ENCODE measurements at regions not wholly inside any gene's neighbourhood (a gene's known extent, or its start where the extent isn't known, plus 50 kb on each side); places are given as distances from the start of the nearest gene placed in this dataset.

DNA sequence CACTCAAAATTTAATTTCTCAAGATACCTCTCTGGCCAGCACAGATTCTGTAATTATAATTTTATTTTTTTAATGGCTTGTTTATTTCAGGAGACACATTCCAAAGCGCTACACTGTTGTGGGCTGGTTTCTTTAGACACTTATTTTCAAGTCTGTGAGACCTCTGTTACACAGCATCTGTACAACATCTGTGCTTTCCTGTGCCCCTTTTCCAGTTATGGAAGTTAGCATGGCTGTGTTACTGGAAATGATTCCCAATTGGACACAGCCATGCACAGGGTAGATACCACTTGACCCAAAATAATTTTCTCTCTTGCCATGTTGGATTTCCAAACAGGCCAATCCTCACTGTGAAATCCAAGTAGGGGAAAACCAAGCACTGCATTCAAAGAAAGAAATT is 172.3 kb upstream of the ADCY1 start:
- POLR2A ChIA-PET: no interaction called here
- peaks cover 2% of the 10 kb centered on the region; the same call in 1 of the 2 replicates for H3K27me3 Mint-ChIP-seq (ENCODE audit: low read depth)

GRCh38 chr7:45402480-45403218 is 171.5 kb upstream of the ADCY1 start:
- H3K36me3 Mint-ChIP-seq: peaks cover 4% of the 10 kb centered on the region; the same call in 1 of the 2 replicates
- no peak for DNase-seq (ENCODE audit: low spot score)
- no peak overlapping the region for H3K27ac Mint-ChIP-seq
- H3K27me3 Mint-ChIP-seq (ENCODE audit: low read depth): peaks cover 6% of the 10 kb centered on the region; the same call in 1 of the 2 replicates
- TF ChIP-seq, protein P1, sequence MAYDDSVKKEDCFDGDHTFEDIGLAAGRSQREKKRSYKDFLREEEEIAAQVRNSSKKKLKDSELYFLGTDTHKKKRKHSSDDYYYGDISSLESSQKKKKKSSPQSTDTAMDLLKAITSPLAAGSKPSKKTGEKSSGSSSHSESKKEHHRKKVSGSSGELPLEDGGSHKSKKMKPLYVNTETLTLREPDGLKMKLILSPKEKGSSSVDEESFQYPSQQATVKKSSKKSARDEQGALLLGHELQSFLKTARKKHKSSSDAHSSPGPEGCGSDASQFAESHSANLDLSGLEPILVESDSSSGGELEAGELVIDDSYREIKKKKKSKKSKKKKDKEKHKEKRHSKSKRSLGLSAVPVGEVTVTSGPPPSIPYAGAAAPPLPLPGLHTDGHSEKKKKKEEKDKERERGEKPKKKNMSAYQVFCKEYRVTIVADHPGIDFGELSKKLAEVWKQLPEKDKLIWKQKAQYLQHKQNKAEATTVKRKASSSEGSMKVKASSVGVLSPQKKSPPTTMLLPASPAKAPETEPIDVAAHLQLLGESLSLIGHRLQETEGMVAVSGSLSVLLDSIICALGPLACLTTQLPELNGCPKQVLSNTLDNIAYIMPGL (CRISPR knock-in tag; IDR thresholded peaks at IDR 0.05): no peak
- TF ChIP-seq AR (CRISPR knock-in tag; IDR thresholded peaks at IDR 0.05) (no peak), MYBL2 (CRISPR knock-in tag; IDR thresholded peaks at IDR 0.05) (no peak)
- TF ChIP-seq, protein P2, sequence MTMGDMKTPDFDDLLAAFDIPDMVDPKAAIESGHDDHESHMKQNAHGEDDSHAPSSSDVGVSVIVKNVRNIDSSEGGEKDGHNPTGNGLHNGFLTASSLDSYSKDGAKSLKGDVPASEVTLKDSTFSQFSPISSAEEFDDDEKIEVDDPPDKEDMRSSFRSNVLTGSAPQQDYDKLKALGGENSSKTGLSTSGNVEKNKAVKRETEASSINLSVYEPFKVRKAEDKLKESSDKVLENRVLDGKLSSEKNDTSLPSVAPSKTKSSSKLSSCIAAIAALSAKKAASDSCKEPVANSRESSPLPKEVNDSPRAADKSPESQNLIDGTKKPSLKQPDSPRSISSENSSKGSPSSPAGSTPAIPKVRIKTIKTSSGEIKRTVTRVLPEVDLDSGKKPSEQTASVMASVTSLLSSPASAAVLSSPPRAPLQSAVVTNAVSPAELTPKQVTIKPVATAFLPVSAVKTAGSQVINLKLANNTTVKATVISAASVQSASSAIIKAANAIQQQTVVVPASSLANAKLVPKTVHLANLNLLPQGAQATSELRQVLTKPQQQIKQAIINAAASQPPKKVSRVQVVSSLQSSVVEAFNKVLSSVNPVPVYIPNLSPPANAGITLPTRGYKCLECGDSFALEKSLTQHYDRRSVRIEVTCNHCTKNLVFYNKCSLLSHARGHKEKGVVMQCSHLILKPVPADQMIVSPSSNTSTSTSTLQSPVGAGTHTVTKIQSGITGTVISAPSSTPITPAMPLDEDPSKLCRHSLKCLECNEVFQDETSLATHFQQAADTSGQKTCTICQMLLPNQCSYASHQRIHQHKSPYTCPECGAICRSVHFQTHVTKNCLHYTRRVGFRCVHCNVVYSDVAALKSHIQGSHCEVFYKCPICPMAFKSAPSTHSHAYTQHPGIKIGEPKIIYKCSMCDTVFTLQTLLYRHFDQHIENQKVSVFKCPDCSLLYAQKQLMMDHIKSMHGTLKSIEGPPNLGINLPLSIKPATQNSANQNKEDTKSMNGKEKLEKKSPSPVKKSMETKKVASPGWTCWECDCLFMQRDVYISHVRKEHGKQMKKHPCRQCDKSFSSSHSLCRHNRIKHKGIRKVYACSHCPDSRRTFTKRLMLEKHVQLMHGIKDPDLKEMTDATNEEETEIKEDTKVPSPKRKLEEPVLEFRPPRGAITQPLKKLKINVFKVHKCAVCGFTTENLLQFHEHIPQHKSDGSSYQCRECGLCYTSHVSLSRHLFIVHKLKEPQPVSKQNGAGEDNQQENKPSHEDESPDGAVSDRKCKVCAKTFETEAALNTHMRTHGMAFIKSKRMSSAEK (CRISPR knock-in tag; IDR thresholded peaks at IDR 0.05; ENCODE audit: borderline replicate concordance): no peak
- CTCF ChIA-PET: interaction anchor here (1.3 kb wide), 1 partner anchor 261 kb away, joined by 3 read pairs; no protein-coding TSS in a partner anchor
- H3K4me3 Mint-ChIP-seq: no peak overlapping the region
- H3K4me1 Mint-ChIP-seq: no peaks in the 10 kb centered on the region
- ATAC-seq: no peak
- peaks cover 37% of the 10 kb centered on the region for H3K9me3 Mint-ChIP-seq
- POLR2A ChIA-PET: no interaction called here

More for the DNA sequence above, 172.3 kb upstream of the ADCY1 start:
- Mint-ChIP-seq H3K9me3 (peaks cover 37% of the 10 kb centered on the region), H3K4me1 (no peaks in the 10 kb centered on the region), H3K4me3 (no peak overlapping the region), H3K27ac (no peak overlapping the region), H3K36me3 (peaks cover 4% of the 10 kb centered on the region; the same call in 1 of the 2 replicates)
- no peak for DNase-seq (ENCODE audit: low spot score)
- TF ChIP-seq GABPB1 (CRISPR knock-in tag; IDR thresholded peaks at IDR 0.05) (no peak), ZNF416 (CRISPR knock-in tag; IDR thresholded peaks at IDR 0.05) (no peak), MXD4 (CRISPR knock-in tag; IDR thresholded peaks at IDR 0.05; ENCODE audit: borderline replicate concordance) (no peak), MYBL2 (CRISPR knock-in tag; IDR thresholded peaks at IDR 0.05) (no peak), NR3C1 (CRISPR knock-in tag; conservative IDR thresholded peaks at IDR 0.05; ENCODE audit: low read depth) (no peak), ZNF423 (CRISPR knock-in tag; IDR thresholded peaks at IDR 0.05) (no peak)
- no peak for ATAC-seq
- CTCF ChIA-PET: interaction anchor here (1.3 kb wide), 1 partner anchor 262 kb away, joined by 3 read pairs; no protein-coding TSS in a partner anchor

DNA sequence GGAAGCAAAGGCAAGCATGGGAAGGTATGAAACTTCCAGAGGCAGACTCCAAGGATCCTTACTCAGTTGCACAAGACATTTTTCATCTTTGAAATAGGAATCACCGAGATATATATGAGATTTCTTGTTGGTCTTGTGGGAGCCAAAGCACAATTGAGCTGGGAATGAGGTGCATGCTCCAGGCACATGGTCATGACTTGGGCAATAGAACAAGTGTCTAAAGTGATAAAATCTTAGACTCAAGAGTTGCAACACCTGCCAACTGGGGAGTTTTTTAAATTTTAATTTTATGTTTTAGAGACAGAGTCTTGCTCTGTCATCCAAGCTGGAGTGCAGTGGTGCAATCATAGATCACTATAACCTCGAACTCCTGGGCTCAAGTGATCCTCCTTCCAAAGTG is 169.5 kb upstream of the ADCY1 start:
- no peak overlapping the region for H3K4me3 Mint-ChIP-seq
- no peaks in the 10 kb centered on the region for H3K4me1 Mint-ChIP-seq
- ChIA-PET POLR2A (no interaction called here), CTCF (no interaction called here)
- no peak for DNase-seq (ENCODE audit: low spot score)
- peaks cover 4% of the 10 kb centered on the region; the same call in 1 of the 2 replicates for H3K36me3 Mint-ChIP-seq
- H3K9me3 Mint-ChIP-seq: peaks cover 31% of the 10 kb centered on the region
- peaks cover 6% of the 10 kb centered on the region; the same call in 1 of the 2 replicates for H3K27me3 Mint-ChIP-seq (ENCODE audit: low read depth)
- no peak for ATAC-seq
- no peak overlapping the region for H3K27ac Mint-ChIP-seq
- TF ChIP-seq NR2C2 (CRISPR knock-in tag; IDR thresholded peaks at IDR 0.05) (no peak), ZNF281 (CRISPR knock-in tag; IDR thresholded peaks at IDR 0.05) (no peak), GTF2I (CRISPR knock-in tag; conservative IDR thresholded peaks at IDR 0.05) (no peak), NFE2L1 (CRISPR knock-in tag; IDR thresholded peaks at IDR 0.05) (no peak), ZNF425 (CRISPR knock-in tag; conservative IDR thresholded peaks at IDR 0.05) (no peak)
- TF ChIP-seq, protein P1 (CRISPR knock-in tag; IDR thresholded peaks at IDR 0.05): no peak

Measured in WTC11 (cell line).